GM23248 (cell line): ENCODE measurements at regions not wholly inside any gene's neighbourhood (a gene's known extent, or its start where the extent isn't known, plus 50 kb on each side); places are given as distances from the start of the nearest gene placed in this dataset.

Source experiments
- DNase-seq: peaks from one replicate; pipeline ENCODE4 v3.0.0-alpha.2; 2015
- H2AFZ ChIP-seq: fragments of 200-600 bp; sonication (generic); 2 replicates; pipeline ENCODE4 v1.6.1; 2016; ENCODE audit warnings: antibody characterized with exemption
- H3F3A ChIP-seq: fragments of 200-600 bp; sonication (generic); 2 replicates; pipeline ENCODE4 v1.6.1; 2016; ENCODE audit warnings: mild to moderate bottlenecking, antibody characterized with exemption, mixed run types; ENCODE audit not compliant: insufficient read depth
- H3K27ac ChIP-seq: fragments of 200-600 bp; sonication (generic); 2 replicates; pipeline ENCODE4 v1.5.1; 2016; ENCODE audit warnings: mild to moderate bottlenecking
- H3K27me3 ChIP-seq: fragments of 200-600 bp; sonication (generic); replicated peaks from 2 replicates; pipeline ENCODE4 v1.6.1; 2016; ENCODE audit warnings: mild to moderate bottlenecking; ENCODE audit not compliant: insufficient read depth
- H3K36me3 ChIP-seq: fragments of 200-600 bp; sonication (generic); 2 replicates; pipeline ENCODE4 v1.6.1; 2016; ENCODE audit warnings: low read depth, mild to moderate bottlenecking
- H3K4me1 ChIP-seq: fragments of 200-600 bp; sonication (generic); 2 replicates; pipeline ENCODE4 v1.6.1; 2016; ENCODE audit warnings: mild to moderate bottlenecking; ENCODE audit not compliant: insufficient read depth
- H3K4me2 ChIP-seq: fragments of 200-600 bp; sonication (generic); one replicate; pipeline ENCODE4 v1.6.1; 2016; ENCODE audit warnings: mild to moderate bottlenecking; ENCODE audit not compliant: unreplicated experiment
- H3K4me3 ChIP-seq: fragments of 200-600 bp; sonication (generic); 2 replicates; pipeline ENCODE4 v1.5.1; 2016; ENCODE audit warnings: mild to moderate bottlenecking
- H3K79me2 ChIP-seq: fragments of 200-600 bp; sonication (generic); 2 replicates; pipeline ENCODE4 v1.6.1; 2016; ENCODE audit warnings: mild to moderate bottlenecking; ENCODE audit not compliant: insufficient read depth
- H3K9ac ChIP-seq: fragments of 200-600 bp; sonication (generic); 2 replicates; pipeline ENCODE4 v1.6.1; 2016; ENCODE audit warnings: mild to moderate bottlenecking
- H3K9me2 ChIP-seq: fragments of 200-600 bp; sonication (generic); 2 replicates; pipeline ENCODE4 v1.6.1; 2016; ENCODE audit warnings: mixed run types, mild to moderate bottlenecking, moderate library complexity; ENCODE audit not compliant: insufficient read depth
- H3K9me3 ChIP-seq: fragments of 200-600 bp; sonication (generic); one replicate; pipeline ENCODE4 v1.6.1; 2017; ENCODE audit warnings: low read depth
- H4K20me1 ChIP-seq: fragments of 200-600 bp; sonication (generic); 2 replicates; pipeline ENCODE4 v1.6.0; 2016; ENCODE audit not compliant: insufficient read depth
- EZH2 ChIP-seq: fragments of 200-600 bp; sonication (generic); IDR thresholded peaks from 2 replicates; pipeline ENCODE4 v1.6.1; 2018; ENCODE audit warnings: antibody characterized with exemption, mild to moderate bottlenecking; ENCODE audit not compliant: insufficient read depth, poor library complexity, severe bottlenecking
- EZH2phosphoT487 ChIP-seq: fragments of 200-600 bp; sonication (generic); IDR thresholded peaks from 2 replicates; pipeline ENCODE4 v1.6.1; 2018; ENCODE audit warnings: antibody characterized with exemption, moderate library complexity, mild to moderate bottlenecking, low read depth; ENCODE audit not compliant: insufficient read depth
- WGBS, 2 experiments: methylation state at CpG; one replicate each; pipeline ENCODE4 v1.1.6; 2015 to 2017; ENCODE audit warnings: low lambda C conversion rate in 2 of 2, low coverage in 1 of 2; ENCODE audit errors: missing lambda C conversion rate in 2 of 2; 5-methylcytosine and 5-hydroxymethylcytosine counted together
- in situ Hi-C: fragments of 300-500 bp; cut with MboI; formaldehyde crosslinking; loops from 2 replicates; pipeline ENCODE4 v1.15.0; 2020

DNA sequence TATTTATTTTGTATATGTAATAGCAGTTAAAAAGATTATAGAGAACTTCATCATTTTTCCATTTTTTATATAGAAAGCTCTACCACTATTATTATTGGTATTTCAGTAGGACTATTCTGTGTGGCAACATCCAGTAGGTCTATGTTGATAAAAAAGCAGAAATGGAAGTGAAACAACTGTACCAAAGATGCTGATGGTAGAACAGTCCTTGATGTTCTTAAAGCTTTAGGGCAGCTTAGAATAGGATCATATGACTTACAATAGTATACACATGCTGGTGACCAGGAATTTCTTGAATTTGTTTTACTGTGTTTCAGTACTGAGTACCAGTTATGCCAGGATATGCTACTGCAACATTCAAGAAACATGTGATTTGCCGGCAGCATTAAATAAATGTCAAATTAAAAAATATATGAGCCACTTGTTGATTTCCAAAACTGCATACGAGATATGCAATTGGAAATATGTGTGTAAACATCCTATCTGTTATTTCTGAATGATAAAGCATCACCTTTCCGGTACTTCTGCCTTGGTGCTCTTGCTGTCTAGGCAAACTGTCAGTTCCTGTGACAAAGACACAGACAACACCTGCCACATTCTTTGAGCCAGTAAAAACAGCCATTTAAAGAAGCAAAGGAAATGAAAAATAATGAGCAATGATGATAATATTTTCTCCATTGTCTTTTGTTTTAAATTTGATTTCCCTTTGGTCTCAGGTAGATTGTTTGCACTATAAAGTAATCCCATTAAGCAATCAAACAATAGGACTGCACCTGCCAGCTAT lies 649.2 kb downstream of the ZPLD1 start:
- Histone ChIP-seq H3K4me3 (no peak overlapping the region), H3K9ac (no peak overlapping the region), H3K27me3 (no peaks in the 10 kb centered on the region), H3K9me2 (no peaks in the 10 kb centered on the region), H3K36me3 (no peaks in the 10 kb centered on the region), H3K9me3 (no peaks in the 10 kb centered on the region), H3K27ac (no peak overlapping the region), H2AFZ (no peak overlapping the region), H3K4me2 (no peak overlapping the region), H3K79me2 (no peaks in the 10 kb centered on the region), H3K4me1 (no peaks in the 10 kb centered on the region), H3F3A (no peaks in the 10 kb centered on the region), H4K20me1 (no peaks in the 10 kb centered on the region)
- DNase-seq, result no peak
- 48 to 55% methylated on average over 3 of the region's 3 CpGs for WGBS, 2 experiments
- TF ChIP-seq EZH2, result no peak
- TF ChIP-seq EZH2phosphoT487, result no peak
- in situ Hi-C loops, result no loop called here

DNA sequence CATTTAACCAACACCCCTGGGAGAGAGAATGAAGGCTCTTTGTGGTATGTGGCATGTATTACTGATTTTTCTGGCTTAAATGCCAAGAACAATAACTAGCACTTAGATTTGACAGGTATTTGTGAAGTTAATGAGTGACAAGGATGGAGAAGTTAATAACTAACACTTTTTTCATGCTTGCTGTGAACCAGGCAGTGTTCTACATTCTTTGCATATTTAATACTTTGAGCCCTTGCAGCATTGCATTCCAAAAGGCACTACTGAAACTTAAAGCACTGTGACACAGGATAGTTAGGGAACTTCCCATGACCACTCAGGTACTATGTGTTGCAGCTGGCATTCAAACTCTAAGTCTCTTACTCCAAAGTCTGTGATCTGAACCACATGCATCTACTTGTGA lies 650.6 kb downstream of the ZPLD1 start:
- Histone ChIP-seq H3K27ac (no peak overlapping the region), H2AFZ (no peak overlapping the region), H3K9me2 (no peaks in the 10 kb centered on the region), H3K9me3 (no peaks in the 10 kb centered on the region), H3K79me2 (no peaks in the 10 kb centered on the region), H3K36me3 (no peaks in the 10 kb centered on the region), H3K4me1 (no peaks in the 10 kb centered on the region), H3K27me3 (no peaks in the 10 kb centered on the region; the same call in 1 of the 2 replicates), H3F3A (no peaks in the 10 kb centered on the region), H3K9ac (no peak overlapping the region), H4K20me1 (no peaks in the 10 kb centered on the region), H3K4me3 (no peak overlapping the region), H3K4me2 (no peak overlapping the region)
- TF ChIP-seq EZH2phosphoT487 (no peak), EZH2 (no peak)
- no peak for DNase-seq
- in situ Hi-C loops, result no loop called here

DNA sequence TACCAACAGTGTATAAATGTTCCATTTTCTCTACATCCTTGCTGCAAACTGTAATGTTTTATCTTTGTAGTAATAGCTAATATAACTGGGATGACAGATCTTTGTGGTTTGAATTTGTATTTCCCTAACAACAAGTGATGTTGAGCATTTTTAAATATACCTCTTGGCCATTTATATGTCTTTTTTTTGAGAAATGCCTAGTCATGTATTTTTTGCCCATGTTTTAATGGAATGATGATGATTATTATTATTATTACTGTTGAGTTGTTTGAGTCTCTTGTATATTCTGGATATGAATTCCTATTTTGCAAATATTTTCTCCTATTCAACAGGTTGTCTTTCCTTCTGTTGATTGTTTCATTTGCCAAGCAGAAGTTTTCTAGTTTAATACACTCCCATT lies 654.9 kb downstream of the ZPLD1 start:
- in situ Hi-C loops, result no loop called here

DNA sequence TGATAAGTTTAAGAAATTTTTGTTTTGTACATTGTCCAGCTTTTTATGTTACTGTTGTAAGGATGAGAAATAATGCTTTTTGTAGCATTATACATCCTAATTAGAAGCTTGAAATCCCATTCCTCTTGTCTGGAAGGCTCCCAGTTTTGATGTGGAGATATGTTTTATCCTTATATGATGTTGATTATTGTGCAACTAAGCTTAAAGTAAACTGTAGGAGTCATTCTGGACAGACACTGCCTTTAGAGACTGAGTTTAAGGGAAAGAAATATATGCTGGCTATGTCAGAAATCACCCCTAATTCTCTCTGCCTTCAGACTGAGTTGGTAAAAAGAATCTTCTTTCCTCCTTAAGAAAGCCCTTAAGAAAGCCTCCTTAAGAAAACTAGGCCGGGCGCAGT lies 670.4 kb downstream of the ZPLD1 start:
- no peaks in the 10 kb centered on the region for H3K27me3 ChIP-seq
- H3K9me2 ChIP-seq, result no peaks in the 10 kb centered on the region
- in situ Hi-C loops, result no loop called here
- H3K27ac ChIP-seq, result no peak overlapping the region
- no peaks in the 10 kb centered on the region for H3K4me1 ChIP-seq
- no peak overlapping the region for H3K9ac ChIP-seq
- no peak overlapping the region for H3K4me3 ChIP-seq
- H2AFZ ChIP-seq, result no peak overlapping the region
- DNase-seq, result no peak
- TF ChIP-seq EZH2 (no peak), EZH2phosphoT487 (no peak)
- no peaks in the 10 kb centered on the region for H4K20me1 ChIP-seq
- WGBS, 2 experiments, result 35 to 53% methylated on average over 2 of the region's 2 CpGs
- no peaks in the 10 kb centered on the region for H3K36me3 ChIP-seq
- no peaks in the 10 kb centered on the region for H3K79me2 ChIP-seq
- no peaks in the 10 kb centered on the region for H3K9me3 ChIP-seq
- no peak overlapping the region for H3K4me2 ChIP-seq
- no peaks in the 10 kb centered on the region for H3F3A ChIP-seq

More for the DNA sequence above, 654.9 kb downstream of the ZPLD1 start:
- H3K27ac ChIP-seq, result no peak overlapping the region
- TF ChIP-seq EZH2 (no peak), EZH2phosphoT487 (no peak)
- no peak overlapping the region for H3K4me3 ChIP-seq
- H3K9ac ChIP-seq, result no peak overlapping the region
- no peak overlapping the region for H2AFZ ChIP-seq
- no peaks in the 10 kb centered on the region for H4K20me1 ChIP-seq
- no peaks in the 10 kb centered on the region for H3K9me3 ChIP-seq
- no peaks in the 10 kb centered on the region for H3K9me2 ChIP-seq
- no peak overlapping the region for H3K4me2 ChIP-seq
- no peak for DNase-seq
- H3K27me3 ChIP-seq, result no peaks in the 10 kb centered on the region; the same call in 1 of the 2 replicates
- H3F3A ChIP-seq, result no peaks in the 10 kb centered on the region
- no peaks in the 10 kb centered on the region for H3K79me2 ChIP-seq
- no peaks in the 10 kb centered on the region for H3K4me1 ChIP-seq
- no peaks in the 10 kb centered on the region for H3K36me3 ChIP-seq

DNA sequence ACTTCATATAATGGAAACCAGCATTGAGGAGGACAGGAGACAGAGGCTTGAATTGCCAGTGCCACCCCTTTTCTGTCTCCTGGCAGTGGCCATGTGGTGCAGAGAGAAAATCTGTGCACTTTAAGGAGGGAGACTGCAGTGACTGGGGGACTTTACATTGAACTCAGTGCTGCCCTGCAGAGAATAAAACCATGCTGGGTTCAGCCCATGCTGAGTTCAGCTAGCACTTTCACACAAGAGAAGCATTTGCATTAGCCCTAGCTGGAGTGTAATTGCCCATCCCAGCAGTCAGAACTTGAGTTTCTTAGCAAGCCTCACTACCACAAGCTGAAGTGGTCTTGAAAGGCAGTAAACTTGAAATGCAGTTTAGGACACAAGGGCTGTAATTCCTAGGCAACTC lies 677.5 kb downstream of the ZPLD1 start:
- no peaks in the 10 kb centered on the region for H3K9me3 ChIP-seq
- H2AFZ ChIP-seq, result no peak overlapping the region
- H3K9me2 ChIP-seq, result no peaks in the 10 kb centered on the region
- H3K27ac ChIP-seq, result no peak overlapping the region
- DNase-seq, result no peak
- no peak overlapping the region for H3K9ac ChIP-seq
- no peaks in the 10 kb centered on the region for H4K20me1 ChIP-seq
- H3K27me3 ChIP-seq, result no peaks in the 10 kb centered on the region
- TF ChIP-seq EZH2phosphoT487, result no peak
- TF ChIP-seq EZH2, result no peak
- H3K4me1 ChIP-seq, result no peaks in the 10 kb centered on the region
- H3K36me3 ChIP-seq, result no peaks in the 10 kb centered on the region
- no peaks in the 10 kb centered on the region for H3K79me2 ChIP-seq
- no peak overlapping the region for H3K4me3 ChIP-seq
- H3F3A ChIP-seq, result no peaks in the 10 kb centered on the region
- in situ Hi-C loops, result no loop called here
- H3K4me2 ChIP-seq, result no peak overlapping the region
